GM18909 (cell line): ENCODE measurements at regions not wholly inside any gene's neighbourhood (a gene's known extent, or its start where the extent isn't known, plus 50 kb on each side); places are given as distances from the start of the nearest gene placed in this dataset.
A peak's percentile ranks its signal among the peaks of the same experiment; 100 is the strongest.

ENCODE experiments used
- ATAC-seq: cut with Tn5 transposase; IDR thresholded peaks from one replicate; pipeline ENCODE4 v1.9.1; 2021; ENCODE audit warnings: mild to moderate bottlenecking; ENCODE audit not compliant: unreplicated experiment, poor library complexity

DNA sequence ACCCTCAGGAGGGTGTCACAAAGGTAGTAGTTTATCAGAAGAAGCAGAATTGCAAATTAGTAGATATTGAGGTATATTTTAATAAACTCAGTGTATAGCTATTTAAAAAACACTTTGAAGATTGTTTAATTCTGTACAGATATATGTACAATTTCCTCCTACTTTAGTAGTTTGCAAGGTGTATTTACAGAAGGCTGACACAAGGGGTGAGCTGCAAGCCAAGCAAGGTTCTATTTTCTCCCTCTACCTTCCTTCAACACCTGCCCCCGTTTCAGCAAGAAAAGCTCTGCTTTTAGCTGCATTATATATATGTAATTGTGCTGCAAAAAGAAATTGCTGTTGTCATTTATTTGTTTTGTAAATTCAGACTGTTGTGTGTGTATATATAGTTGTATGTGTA, 674.2 kb upstream of the PKN2 start:
- no peak for ATAC-seq

DNA sequence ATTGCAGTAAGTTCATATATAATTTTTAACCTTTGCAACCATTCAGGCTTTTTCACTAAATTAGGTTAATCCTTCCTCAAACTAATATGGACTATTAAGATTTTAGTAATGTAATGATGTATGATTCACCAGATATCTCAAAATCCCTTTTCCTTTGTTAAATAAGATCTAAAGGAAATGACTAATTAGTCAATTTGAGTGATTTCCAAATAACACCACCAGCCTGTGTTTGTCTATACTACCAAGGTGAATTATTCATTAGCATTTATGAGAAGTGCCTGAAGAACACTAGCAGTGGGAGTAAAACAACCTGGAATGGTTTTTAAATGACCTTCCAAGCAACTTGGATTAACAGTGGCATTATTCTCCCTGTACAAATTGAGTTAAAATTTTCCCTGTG, 670.6 kb upstream of the PKN2 start:
- no peak for ATAC-seq

DNA sequence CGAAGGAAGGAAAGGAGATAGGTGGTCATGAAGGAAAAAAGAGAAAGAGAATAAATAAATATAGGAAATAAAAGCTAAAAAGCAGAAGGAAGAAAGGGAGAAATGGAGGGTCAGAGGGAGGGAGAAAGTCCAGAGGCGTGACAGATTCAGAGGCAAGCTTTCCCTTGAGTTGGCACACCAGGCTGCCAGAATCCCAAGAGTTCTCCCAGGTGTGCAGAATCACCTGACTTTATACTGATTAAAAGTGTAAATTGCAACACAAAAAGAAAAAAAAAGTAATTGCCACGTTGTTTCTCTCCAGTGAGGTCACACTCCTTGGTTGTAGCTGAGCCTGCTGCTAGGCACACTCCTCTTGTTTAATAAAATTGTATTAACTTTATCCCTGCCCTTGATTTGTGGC, 669.9 kb upstream of the PKN2 start:
- no peak for ATAC-seq

DNA sequence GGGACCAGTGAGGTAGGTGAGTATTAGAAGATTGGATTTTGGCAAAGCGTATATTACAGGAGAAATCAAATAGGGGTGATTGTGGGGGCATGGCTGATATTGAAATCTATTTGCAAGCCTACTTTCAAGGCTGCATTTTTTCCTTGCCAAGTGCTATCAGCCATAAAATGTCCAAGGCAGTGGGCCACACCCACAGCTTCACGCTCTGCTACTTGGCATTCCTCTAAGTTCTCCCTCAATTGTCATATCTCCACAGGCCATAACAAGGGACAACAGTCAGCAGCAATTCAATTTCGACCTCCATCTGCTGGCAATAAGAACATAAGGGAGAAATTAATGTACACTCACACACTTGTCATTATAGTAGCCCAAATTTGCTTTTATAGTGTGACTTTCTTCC, 667.1 kb upstream of the PKN2 start:
- ATAC-seq = no peak

DNA sequence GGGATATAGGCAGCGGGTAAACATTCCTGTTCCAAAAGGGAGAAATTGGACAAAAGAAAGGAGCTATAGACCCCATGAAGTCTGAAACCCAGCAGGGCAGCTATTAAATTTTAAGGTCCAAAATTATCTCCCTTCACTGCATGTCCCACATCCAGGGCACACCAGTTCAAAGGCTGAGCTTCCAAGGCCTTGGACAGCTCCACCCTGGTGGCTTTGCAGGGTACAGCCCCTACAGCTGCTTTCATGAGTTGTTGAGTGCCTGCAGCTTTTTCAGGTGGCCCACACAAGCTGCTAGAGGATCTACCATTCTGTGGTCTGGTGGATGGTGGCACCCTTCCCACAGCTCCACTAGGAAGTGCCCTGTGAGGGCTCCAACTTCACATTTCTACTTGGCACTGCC, 662.5 kb upstream of the PKN2 start:
- no peak for ATAC-seq

DNA sequence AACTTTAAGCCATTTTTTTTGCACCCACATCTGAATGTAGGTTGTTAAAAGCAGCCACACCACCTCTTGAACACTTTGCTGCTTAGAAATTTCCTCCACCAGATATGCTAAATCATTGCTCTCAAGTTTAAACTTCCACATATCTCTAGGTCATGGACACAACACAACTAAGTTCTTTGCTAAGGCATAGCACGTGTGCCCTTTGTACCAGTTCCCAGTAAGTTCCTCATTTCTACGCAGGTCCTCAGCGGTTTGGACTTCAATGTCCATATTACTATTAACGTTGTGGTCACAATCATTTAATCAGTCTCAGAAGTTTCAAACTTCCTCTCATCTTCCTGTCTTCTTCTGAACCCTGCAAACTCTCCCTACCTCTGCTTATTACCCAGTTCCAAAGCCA, 661.6 kb upstream of the PKN2 start:
- ATAC-seq = no peak

DNA sequence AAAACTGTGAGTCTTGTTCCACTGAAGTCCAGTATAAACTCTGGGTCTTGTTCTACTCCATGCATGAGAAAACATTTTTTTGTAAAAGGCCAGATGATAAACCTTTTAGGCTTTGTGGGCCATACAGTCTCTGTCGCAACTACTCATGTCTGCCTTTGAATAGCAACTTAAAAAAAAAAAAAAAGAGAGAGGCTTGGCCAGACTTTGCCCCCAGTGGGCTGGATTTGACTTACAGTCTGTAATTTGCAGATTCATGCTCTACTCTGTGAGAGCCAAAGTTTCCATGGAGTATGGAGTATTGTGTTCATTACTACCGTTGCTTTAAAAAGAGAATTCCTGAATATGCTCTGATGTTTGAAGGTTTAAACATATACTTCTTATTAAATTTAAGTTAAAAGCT, 654.9 kb upstream of the PKN2 start:
- ATAC-seq = no peak

DNA sequence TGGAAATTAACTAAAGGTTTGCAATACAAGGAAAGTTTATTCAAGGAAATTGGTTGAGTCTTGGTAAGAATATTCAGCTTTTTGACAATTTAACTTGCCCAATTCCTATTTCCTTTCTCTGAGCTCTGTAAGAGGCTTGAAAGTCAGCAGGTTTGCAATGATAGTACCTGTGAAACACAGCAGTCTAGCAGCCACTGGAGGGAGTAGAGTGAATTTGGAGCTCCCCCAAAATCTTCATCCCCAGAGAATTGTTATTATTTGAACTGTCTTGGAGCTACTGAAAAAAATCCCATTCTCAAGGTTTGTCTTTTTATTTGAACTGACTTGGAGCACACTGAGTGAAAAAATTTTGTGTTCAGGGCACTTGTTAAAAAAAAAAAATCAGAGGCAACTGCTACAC, 654.2 kb upstream of the PKN2 start:
- ATAC-seq = no peak

DNA sequence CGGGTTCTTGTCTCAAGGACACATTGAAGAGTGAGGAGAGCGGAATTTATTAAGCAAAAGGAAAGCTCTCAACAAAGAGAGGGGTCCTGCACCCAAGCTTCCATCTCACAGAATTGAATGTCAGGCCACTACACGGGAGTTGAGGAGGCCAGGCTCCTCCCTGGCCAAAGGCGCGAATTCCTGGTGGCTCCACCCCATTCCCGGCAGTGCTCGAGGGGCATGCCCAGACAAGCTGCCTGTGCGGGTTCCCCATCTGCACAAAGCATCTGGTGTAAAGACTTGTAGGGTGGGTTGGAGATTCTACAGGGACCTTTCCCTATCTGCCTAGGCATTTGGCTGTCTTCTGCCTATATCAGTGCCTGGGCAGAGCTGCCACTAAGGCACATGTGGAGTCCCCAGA, 648.5 kb upstream of the PKN2 start:
- no peak for ATAC-seq

DNA sequence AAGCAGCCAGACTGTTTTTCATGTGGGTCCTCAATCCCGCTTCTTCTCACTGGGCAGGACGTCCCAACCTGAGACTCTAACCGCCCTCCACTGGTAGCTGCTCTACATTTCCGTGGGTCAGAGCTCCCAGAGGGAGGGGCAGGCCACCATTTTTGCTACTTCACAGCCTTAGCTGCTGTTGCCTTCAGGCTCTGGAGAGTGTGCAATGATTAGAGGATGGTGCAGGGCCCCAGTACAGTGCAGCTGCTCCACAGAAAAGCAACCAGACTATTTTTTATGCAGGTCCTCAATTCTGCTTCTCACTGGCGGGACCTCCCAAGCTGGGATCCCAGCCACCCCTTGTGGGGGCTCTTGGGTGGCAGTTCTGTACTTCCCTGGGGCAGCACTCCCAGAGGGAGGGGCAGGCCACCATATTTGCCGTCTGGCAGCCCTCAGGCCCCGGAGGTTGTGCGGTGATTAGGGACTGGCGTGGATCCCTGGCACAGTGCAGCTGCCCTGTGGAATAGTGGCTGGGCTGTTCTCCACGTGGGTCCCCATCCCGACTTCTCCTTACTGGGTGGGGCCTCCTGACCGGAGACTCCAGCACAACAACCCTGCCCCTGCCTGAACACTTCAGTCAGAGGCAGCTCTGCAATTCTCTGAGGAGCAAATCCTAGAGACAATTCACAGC, 647.6 kb upstream of the PKN2 start:
- ATAC-seq = no peak

DNA sequence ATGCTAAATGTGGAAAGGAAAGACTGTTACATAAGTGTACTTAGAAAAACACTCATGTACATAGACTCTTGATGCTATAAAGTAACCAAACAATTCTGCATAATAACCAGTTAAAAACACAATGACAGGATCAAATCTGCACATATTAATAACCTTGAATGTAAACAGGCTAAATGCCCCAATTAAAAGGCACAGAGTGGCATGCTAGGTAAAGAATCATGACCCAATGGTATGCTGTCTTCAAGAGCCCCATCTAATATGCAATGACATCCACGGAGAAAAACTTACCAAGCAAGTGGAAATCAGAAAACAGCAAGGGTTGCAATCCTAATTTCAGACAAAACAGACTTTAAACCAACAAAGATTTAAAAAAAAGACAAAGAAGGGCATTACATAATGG, 644.8 kb upstream of the PKN2 start:
- ATAC-seq = no peak

DNA sequence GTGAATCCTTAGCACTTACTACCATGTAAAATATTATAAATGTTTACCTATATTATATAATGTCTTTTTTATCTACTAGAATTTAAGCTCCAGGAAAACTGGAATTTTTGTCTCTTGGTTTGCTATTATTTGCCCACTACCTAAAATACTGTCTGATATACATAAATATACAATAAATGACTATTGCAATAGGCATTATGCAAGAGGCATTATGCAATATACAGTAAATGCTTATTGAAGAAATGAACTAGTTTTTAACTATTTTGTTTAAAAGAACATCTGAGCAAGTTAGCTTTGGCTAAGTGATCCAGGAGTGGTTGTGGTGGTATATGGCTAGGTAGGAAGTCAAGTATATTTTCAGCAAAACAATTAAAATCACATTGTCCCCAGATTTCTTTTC, 640.2 kb upstream of the PKN2 start:
- no peak for ATAC-seq

DNA sequence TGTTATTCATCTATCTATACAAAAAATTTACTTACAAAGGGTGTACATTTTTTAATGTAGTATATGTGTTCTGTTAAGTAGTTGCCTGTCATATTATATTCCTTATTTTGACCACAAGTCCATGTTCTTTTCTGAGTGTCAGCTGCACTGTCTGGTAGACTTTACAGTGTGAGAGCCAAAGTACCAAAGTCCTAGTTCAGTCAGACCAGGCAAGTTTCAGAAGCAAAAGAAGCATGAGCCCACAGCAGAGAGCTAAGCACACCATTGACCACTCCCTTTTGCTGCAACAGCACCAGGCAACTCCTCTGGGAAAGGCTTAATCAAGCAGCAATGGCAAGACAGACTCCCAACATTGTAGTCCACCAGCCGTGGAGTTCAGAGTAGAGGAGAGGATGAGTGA, 631.9 kb upstream of the PKN2 start:
- ATAC-seq = no peak

DNA sequence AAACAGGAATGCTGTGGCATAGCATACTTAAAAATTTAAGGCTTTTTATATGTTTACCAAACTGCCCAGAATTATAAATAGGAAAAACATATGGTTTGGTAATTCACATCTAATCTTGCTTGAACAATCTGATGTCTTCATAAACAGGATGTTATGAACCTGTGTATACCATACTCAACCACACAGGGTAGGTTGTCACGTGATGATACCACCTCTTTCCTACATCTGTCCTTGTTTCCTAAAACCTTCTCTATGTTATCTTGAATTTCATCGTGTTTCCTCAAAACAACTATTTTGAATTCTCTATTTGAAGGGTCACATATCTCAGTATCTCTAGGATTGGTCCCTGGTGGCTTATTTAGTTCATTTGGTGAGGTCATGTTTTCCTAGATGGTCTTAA, 631.0 kb upstream of the PKN2 start:
- ATAC-seq = no peak

DNA sequence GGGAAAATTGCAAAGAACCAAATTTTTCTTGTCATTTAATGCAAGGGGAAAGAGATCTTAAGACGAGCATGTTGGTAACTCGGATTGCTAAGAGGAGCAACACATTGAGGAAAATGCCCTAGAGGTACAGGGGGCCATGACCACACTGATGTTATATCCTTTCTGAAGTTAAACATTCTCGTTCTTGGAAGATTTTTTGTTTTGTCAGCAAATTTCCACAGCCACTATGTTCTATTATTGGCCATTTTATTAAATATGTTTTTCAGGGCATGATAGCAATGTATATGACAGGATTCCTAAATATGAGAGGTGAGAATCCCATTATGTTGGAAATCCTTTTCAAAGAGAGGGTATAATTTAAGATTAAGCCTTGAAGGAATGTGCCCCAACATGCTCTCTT, 627.2 kb upstream of the PKN2 start:
- ATAC-seq = no peak

DNA sequence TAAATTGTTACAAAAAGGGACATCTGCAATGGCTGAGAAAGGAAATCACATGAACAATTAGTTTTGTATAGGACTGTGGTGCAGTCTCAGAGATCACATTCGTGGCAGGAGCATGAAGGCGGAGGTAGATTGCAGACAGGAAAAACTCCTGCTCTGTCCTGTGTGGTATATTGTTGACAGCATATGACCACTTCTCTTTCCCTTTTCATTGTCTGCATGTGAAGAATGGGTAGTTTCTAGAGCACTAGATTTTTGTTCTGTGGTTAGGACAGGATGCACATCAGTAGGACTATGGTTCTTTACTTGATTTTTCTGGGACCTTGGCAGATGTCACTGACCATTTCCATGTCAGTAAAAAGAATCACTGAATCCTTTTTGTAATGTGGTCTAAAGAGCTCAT, 625.9 kb upstream of the PKN2 start:
- no peak for ATAC-seq

DNA sequence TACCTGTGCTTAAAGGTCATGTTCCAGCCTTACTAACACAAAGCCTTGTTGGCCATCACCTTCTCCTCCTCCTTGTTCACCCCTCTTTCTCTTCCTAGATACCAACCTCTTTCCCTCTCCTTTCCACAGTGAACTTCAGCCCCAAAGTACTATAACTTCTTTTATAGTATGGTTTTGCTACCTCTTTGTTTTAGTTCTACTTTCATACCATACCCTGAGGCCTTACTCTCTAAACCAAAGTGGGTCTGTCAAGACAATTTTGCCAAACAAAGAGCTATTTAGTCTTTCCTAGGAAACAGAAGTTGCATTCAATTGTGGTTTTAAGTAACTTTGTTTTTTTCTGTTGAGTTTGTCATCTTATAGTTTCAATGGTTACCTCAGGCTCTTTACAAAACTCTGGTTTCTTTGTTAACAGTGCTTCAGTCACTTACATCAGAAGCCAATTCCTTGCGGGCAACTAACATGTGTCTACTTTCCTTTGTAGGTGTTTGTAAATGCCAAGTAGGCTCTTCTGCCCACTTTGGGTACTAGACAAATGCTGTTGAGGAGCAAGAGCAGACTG, 623.9 kb upstream of the PKN2 start:
- no peak for ATAC-seq

DNA sequence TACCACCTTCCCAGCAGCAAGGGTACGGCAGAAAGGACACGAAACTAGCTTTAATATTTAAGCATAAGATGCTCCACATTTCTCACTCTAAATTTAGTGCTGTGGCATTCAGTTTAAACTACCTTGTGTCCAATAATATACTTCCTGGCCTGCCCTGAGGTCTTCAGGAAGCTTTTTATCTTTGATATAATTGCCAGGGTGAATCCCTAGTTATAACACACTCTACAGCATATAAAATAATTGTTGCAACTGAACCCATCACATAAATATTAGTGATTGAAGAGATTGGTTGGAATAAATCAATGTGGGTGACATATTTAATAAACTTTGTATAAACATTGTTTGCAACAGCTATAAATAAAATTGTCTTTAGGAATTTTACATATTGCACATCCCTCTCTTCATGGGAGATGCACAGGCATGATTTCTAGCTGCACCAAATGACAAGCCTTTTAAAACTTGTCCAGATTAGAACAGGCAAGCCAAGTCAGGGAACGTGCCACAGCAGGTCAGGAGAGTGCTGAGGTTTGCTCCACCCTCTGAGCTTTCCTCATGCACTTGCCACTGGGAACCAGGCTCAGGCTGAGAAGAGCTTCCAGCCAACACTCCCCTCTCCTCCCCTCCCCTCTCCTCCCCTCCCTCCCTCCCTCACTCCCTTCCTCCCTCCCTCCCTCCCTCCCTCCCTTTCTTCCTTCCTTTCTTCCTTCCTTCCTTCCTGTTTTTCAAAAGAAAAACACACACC, 623.2 kb upstream of the PKN2 start:
- ATAC-seq = no peak

DNA sequence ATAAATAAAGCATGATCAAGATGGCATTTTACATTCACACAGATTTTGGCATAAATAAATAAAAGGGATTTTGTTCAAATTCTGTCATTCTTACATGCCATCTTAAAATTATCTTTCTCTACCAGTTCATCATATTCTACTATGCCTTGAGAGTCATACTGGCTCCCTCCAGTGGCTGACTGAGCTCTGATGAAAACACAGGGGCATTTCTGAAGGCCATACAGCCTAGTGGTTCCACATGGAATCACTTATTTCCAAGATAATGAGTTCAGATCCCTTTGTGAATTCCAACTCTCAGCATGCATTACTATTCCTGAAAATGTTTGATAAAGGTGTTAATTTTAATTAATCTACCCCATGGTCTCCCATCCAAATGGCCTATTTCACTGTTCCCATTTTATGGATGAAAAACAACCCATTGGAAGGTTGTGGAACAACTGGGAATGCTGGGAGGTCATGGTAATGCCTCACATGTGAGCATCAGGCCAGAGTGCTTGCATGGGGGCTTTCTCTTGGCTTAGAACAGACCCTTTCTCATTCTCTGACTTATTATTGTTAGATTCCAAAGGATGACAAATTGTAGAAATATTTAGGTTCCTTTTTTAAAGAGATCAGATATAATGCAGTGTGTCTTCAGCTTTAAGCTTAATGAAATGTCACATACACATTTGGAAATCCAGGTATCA, 622.4 kb upstream of the PKN2 start:
- ATAC-seq = peak; percentile 79

DNA sequence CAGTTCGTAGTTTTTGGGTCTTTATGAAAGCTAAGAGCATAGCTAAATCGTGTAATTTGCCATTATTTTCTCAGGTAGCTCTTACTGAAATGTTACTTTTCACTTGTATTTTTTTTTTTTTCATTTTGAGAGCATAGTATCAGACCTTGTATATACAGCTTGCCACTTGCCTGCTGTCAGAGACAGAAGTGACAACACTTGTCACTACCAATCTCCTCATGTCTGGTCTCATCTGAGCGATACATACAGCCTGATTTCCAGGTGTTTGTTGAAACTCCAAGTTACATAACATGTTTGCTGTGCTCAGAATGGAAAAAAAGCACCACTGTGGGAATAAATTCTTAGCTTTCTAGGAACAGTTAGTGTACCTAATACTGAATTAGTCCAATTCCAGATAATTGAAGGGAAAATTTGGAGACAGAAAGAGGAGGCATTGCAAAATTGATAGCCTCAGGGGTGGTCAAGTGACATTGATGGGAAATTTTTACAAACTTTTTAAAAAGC, 621.4 kb upstream of the PKN2 start:
- no peak for ATAC-seq

DNA sequence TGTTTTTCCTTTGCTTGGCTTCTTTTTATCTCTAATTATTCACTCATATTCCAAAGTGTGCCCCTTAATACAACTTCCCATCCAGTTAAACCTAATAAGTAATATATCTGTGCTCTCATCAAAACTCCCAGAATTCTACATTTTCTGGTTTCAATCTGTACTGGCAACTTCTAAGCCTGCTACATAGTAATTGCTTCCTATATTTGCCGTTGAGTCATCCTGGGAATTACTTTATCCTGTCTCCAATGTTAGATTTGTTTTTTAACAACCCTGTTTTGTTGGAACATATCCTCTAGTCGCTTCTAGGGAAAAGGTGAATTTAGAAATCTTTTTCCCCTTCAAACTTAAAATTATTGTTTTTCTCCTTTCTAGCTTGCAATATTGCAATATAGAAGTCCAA, 620.5 kb upstream of the PKN2 start:
- no peak for ATAC-seq
